SU-DHL-6 (cell line): ENCODE measurements at regions not wholly inside any gene's neighbourhood (a gene's known extent, or its start where the extent isn't known, plus 50 kb on each side); places are given as distances from the start of the nearest gene placed in this dataset.

ENCODE experiments used
- H2AFZ ChIP-seq: fragments of 200-600 bp; sonication (generic); 2 replicates; pipeline ENCODE4 v1.6.1; 2014; ENCODE audit warnings: low read depth, mild to moderate bottlenecking, moderate library complexity, mixed read lengths, antibody characterized with exemption, low read length; ENCODE audit not compliant: severe bottlenecking
- H3F3A ChIP-seq: fragments of 200-600 bp; shearing (Covaris generic); 2 replicates; pipeline ENCODE4 v1.6.0; 2016; ENCODE audit warnings: antibody characterized with exemption, mild to moderate bottlenecking; ENCODE audit not compliant: insufficient read depth
- H3K27ac ChIP-seq: fragments of 200-600 bp; sonication (generic); 2 replicates; pipeline ENCODE4 v1.5.1; 2016; ENCODE audit warnings: low read depth, mild to moderate bottlenecking, low read length, moderate library complexity, mixed read lengths
- H3K27me3 ChIP-seq: fragments of 200-600 bp; sonication (generic), shearing (Covaris generic); 2 replicates; pipeline ENCODE4 v1.6.0; 2014; ENCODE audit warnings: mild to moderate bottlenecking, low read length
- H3K36me3 ChIP-seq: fragments of 200-600 bp; sonication (generic); 2 replicates; pipeline ENCODE4 v1.6.1; 2014; ENCODE audit warnings: mild to moderate bottlenecking, low read length, mixed read lengths
- H3K4me2 ChIP-seq: fragments of 300-600, 200-600 bp; shearing (Covaris generic), sonication (generic); 2 replicates; pipeline ENCODE4 v1.6.0; 2014; ENCODE audit warnings: low read length, low read depth, mild to moderate bottlenecking; ENCODE audit not compliant: poor library complexity, severe bottlenecking
- H3K4me3 ChIP-seq: fragments of 200-600 bp; sonication (generic); 2 replicates; pipeline ENCODE4 v1.5.1; 2014; ENCODE audit warnings: antibody characterized with exemption, low read length, mild to moderate bottlenecking, mixed read lengths; ENCODE audit not compliant: insufficient read depth, poor library complexity, severe bottlenecking
- H3K79me2 ChIP-seq: fragments of 200-600 bp; sonication (generic); 2 replicates; pipeline ENCODE4 v1.6.1; 2014; ENCODE audit warnings: mild to moderate bottlenecking, low read length, moderate library complexity; ENCODE audit not compliant: insufficient read depth
- H3K9ac ChIP-seq: fragments of 200-600 bp; sonication (generic); 2 replicates; pipeline ENCODE4 v1.7.0; 2014; ENCODE audit warnings: mild to moderate bottlenecking, low read length
- H3K9me2 ChIP-seq: fragments of 200-600 bp; sonication (generic); replicated peaks from 2 replicates; pipeline ENCODE4 v1.6.1; 2014; ENCODE audit warnings: low read length; ENCODE audit not compliant: insufficient read depth
- H3K9me3 ChIP-seq: fragments of 200-600 bp; sonication (generic); 2 replicates; pipeline ENCODE4 v1.6.1; 2014; ENCODE audit warnings: low read length, mixed read lengths; ENCODE audit not compliant: insufficient read depth
- H4K20me1 ChIP-seq: fragments of 200-600 bp; sonication (generic); 2 replicates; pipeline ENCODE4 v1.6.1; 2014; ENCODE audit warnings: low read depth, mild to moderate bottlenecking, antibody characterized with exemption, low read length, moderate library complexity, mixed read lengths
- CTCF ChIP-seq: fragments of 200-600 bp; sonication (generic); IDR thresholded peaks from one replicate; pipeline ENCODE4 v1.5.1; 2017; ENCODE audit warnings: antibody characterized with exemption, mild to moderate bottlenecking, low read length, moderate library complexity; ENCODE audit not compliant: insufficient read depth, poor library complexity, severe bottlenecking
- EZH2phosphoT487 ChIP-seq: fragments of 200-600 bp; sonication (generic), shearing (Covaris generic); conservative IDR thresholded peaks from 2 replicates; pipeline ENCODE4 v1.6.1; 2018; ENCODE audit warnings: mild to moderate bottlenecking, antibody characterized with exemption, low read length, moderate library complexity, mixed read lengths

GRCh38 chr5:117454716-117455212 is 880.1 kb upstream of the SEMA6A start:
- H3K9ac ChIP-seq: no peak overlapping the region
- no peak for TF ChIP-seq EZH2phosphoT487
- TF ChIP-seq CTCF: peak; percentile 89
- peak overlapping the region; percentile 59 for H3K4me2 ChIP-seq
- no peaks in the 10 kb centered on the region for H3K79me2 ChIP-seq
- no peaks in the 10 kb centered on the region for H3K27me3 ChIP-seq
- H4K20me1 ChIP-seq: no peaks in the 10 kb centered on the region
- H3F3A ChIP-seq: no peaks in the 10 kb centered on the region
- no peak overlapping the region for H3K27ac ChIP-seq
- H3K9me3 ChIP-seq: no peaks in the 10 kb centered on the region
- H3K4me3 ChIP-seq: peak overlapping the region; percentile 48
- H3K36me3 ChIP-seq: no peaks in the 10 kb centered on the region
- no peaks in the 10 kb centered on the region for H3K9me2 ChIP-seq
- peak overlapping the region; percentile 91 for H2AFZ ChIP-seq

GRCh38 chr5:117436846-117437245 is 862.2 kb upstream of the SEMA6A start:
- Histone ChIP-seq H2AFZ (no peak overlapping the region), H3F3A (no peaks in the 10 kb centered on the region), H3K9me3 (no peaks in the 10 kb centered on the region), H3K79me2 (no peaks in the 10 kb centered on the region), H3K4me2 (no peak overlapping the region), H4K20me1 (no peaks in the 10 kb centered on the region), H3K9me2 (no peaks in the 10 kb centered on the region), H3K27ac (no peak overlapping the region), H3K4me3 (no peak overlapping the region), H3K36me3 (no peaks in the 10 kb centered on the region), H3K27me3 (no peaks in the 10 kb centered on the region), H3K9ac (no peak overlapping the region)
- TF ChIP-seq EZH2phosphoT487 (no peak), CTCF (no peak)

- Histone ChIP-seq H3K79me2 (no peaks in the 10 kb centered on the region), H3K36me3 (no peaks in the 10 kb centered on the region), H3K27ac (no peak overlapping the region), H3K4me3 (no peak overlapping the region), H2AFZ (no peak overlapping the region), H3K9me2 (no peaks in the 10 kb centered on the region), H3K4me2 (no peak overlapping the region), H3F3A (no peaks in the 10 kb centered on the region), H3K9me3 (no peaks in the 10 kb centered on the region), H3K9ac (no peak overlapping the region), H4K20me1 (no peaks in the 10 kb centered on the region), H3K27me3 (no peaks in the 10 kb centered on the region)
- TF ChIP-seq CTCF (no peak), EZH2phosphoT487 (no peak)
Measured at GRCh38 chr5:117435203-117435602, 860.6 kb upstream of the SEMA6A start.
